ENCODE measurements at regions not wholly inside any gene's neighbourhood (a gene's known extent, or its start where the extent isn't known, plus 50 kb on each side); places are given as distances from the start of the nearest gene placed in this dataset.

- H3K36me3 ChIP-seq (ENCODE audit: control insufficient read depth in 2 of 2, insufficient read depth in 2 of 2, low read length in 1 of 2) = no peaks in the 10 kb centered on the region
- H3K4me3 ChIP-seq (ENCODE audit: low read depth in 1 of 2, low read length in 2 of 2) = no peak overlapping the region
- WGBS, 2 donors = 80 to 83% methylated on average over 7 of the region's 7 CpGs
- H3K9me3 ChIP-seq (ENCODE audit: control insufficient read depth in 2 of 2, insufficient read depth in 1 of 2, low read depth in 1 of 2, low read length in 1 of 2) = no peaks in the 10 kb centered on the region
- no peak overlapping the region for H3K27ac ChIP-seq (ENCODE audit: low read depth in 2 of 2, low read length in 1 of 2)
- no peaks in the 10 kb centered on the region for H3K4me1 ChIP-seq (ENCODE audit: control insufficient read depth in 2 of 2, insufficient read depth in 2 of 2, low read length in 1 of 2)
- H3K27me3 ChIP-seq (ENCODE audit: control insufficient read depth in 1 of 2, insufficient read depth in 2 of 2, low read length in 2 of 2) = no peaks in the 10 kb centered on the region
Observed at GRCh38 chr2:16115881-16116830, 175.8 kb downstream of the MYCN start.

- no peaks in the 10 kb centered on the region for H3K36me3 ChIP-seq (ENCODE audit: control insufficient read depth in 2 of 2, insufficient read depth in 2 of 2, low read length in 1 of 2)
- no peaks in the 10 kb centered on the region for H3K4me1 ChIP-seq (ENCODE audit: control insufficient read depth in 2 of 2, insufficient read depth in 2 of 2, low read length in 1 of 2)
- no peak overlapping the region for H3K4me3 ChIP-seq (ENCODE audit: low read depth in 1 of 2, low read length in 2 of 2)
- no peak overlapping the region for H3K27ac ChIP-seq (ENCODE audit: low read depth in 2 of 2, low read length in 1 of 2)
- H3K27me3 ChIP-seq (ENCODE audit: control insufficient read depth in 1 of 2, insufficient read depth in 2 of 2, low read length in 2 of 2) = no peaks in the 10 kb centered on the region
- whole genome bisulfite sequencing, 2 donors = 79 to 90% methylated on average over 4 of the region's 4 CpGs
- no peaks in the 10 kb centered on the region for H3K9me3 ChIP-seq (ENCODE audit: control insufficient read depth in 2 of 2, insufficient read depth in 1 of 2, low read depth in 1 of 2, low read length in 1 of 2)
Observed at GRCh38 chr2:16115291-16115690, 174.9 kb downstream of the MYCN start.

GRCh38 chr2:16114836-16115235, 174.5 kb downstream of the MYCN start:
- Histone ChIP-seq H3K36me3 (ENCODE audit: control insufficient read depth in 2 of 2, insufficient read depth in 2 of 2, low read length in 1 of 2) (no peaks in the 10 kb centered on the region), H3K27ac (ENCODE audit: low read depth in 2 of 2, low read length in 1 of 2) (no peak overlapping the region), H3K4me3 (ENCODE audit: low read depth in 1 of 2, low read length in 2 of 2) (no peak overlapping the region), H3K27me3 (ENCODE audit: control insufficient read depth in 1 of 2, insufficient read depth in 2 of 2, low read length in 2 of 2) (no peaks in the 10 kb centered on the region), H3K9me3 (ENCODE audit: control insufficient read depth in 2 of 2, insufficient read depth in 1 of 2, low read depth in 1 of 2, low read length in 1 of 2) (no peaks in the 10 kb centered on the region), H3K4me1 (ENCODE audit: control insufficient read depth in 2 of 2, insufficient read depth in 2 of 2, low read length in 1 of 2) (no peaks in the 10 kb centered on the region)
- 74 to 87% methylated on average over 8 of the region's 8 CpGs for WGBS, 2 donors

- Histone ChIP-seq H3K36me3 (ENCODE audit: control insufficient read depth in 2 of 2, insufficient read depth in 2 of 2, low read length in 1 of 2) (no peaks in the 10 kb centered on the region), H3K9me3 (ENCODE audit: control insufficient read depth in 2 of 2, insufficient read depth in 1 of 2, low read depth in 1 of 2, low read length in 1 of 2) (no peaks in the 10 kb centered on the region), H3K4me3 (ENCODE audit: low read depth in 1 of 2, low read length in 2 of 2) (no peak overlapping the region), H3K27me3 (ENCODE audit: control insufficient read depth in 1 of 2, insufficient read depth in 2 of 2, low read length in 2 of 2) (no peaks in the 10 kb centered on the region), H3K4me1 (ENCODE audit: control insufficient read depth in 2 of 2, insufficient read depth in 2 of 2, low read length in 1 of 2) (no peaks in the 10 kb centered on the region), H3K27ac (ENCODE audit: low read depth in 2 of 2, low read length in 1 of 2) (no peak overlapping the region)
- 91% methylated on average over 11 of the region's 11 CpGs for WGBS, 2 donors
Observed at GRCh38 chr2:16114070-16114469, 173.7 kb downstream of the MYCN start.

- Histone ChIP-seq H3K4me1 (ENCODE audit: control insufficient read depth in 2 of 2, insufficient read depth in 2 of 2, low read length in 1 of 2) (no peaks in the 10 kb centered on the region), H3K9me3 (ENCODE audit: control insufficient read depth in 2 of 2, insufficient read depth in 1 of 2, low read depth in 1 of 2, low read length in 1 of 2) (no peaks in the 10 kb centered on the region), H3K4me3 (ENCODE audit: low read depth in 1 of 2, low read length in 2 of 2) (no peak overlapping the region), H3K27me3 (ENCODE audit: control insufficient read depth in 1 of 2, insufficient read depth in 2 of 2, low read length in 2 of 2) (no peaks in the 10 kb centered on the region), H3K36me3 (ENCODE audit: control insufficient read depth in 2 of 2, insufficient read depth in 2 of 2, low read length in 1 of 2) (no peaks in the 10 kb centered on the region), H3K27ac (ENCODE audit: low read depth in 2 of 2, low read length in 1 of 2) (no peak overlapping the region)
- 84 to 86% methylated on average over 1 of the region's 1 CpG for WGBS, 2 donors
Observed at GRCh38 chr2:16113568-16113967, 173.2 kb downstream of the MYCN start.

- 64 to 82% methylated on average over 3 of the region's 3 CpGs for WGBS, 2 donors
Observed at GRCh38 chr2:16112972-16113560, 172.7 kb downstream of the MYCN start.

GRCh38 chr2:16112251-16112971, 172.1 kb downstream of the MYCN start:
- WGBS, 2 donors = 83 to 87% methylated on average over 7 of the region's 7 CpGs
- H3K9me3 ChIP-seq (ENCODE audit: control insufficient read depth in 2 of 2, insufficient read depth in 1 of 2, low read depth in 1 of 2, low read length in 1 of 2) = no peaks in the 10 kb centered on the region

More at GRCh38 chr2:16112972-16113560, 172.7 kb downstream of the MYCN start:
- Histone ChIP-seq H3K4me3 (ENCODE audit: low read depth in 1 of 2, low read length in 2 of 2) (no peak overlapping the region), H3K36me3 (ENCODE audit: control insufficient read depth in 2 of 2, insufficient read depth in 2 of 2, low read length in 1 of 2) (no peaks in the 10 kb centered on the region), H3K4me1 (ENCODE audit: control insufficient read depth in 2 of 2, insufficient read depth in 2 of 2, low read length in 1 of 2) (no peaks in the 10 kb centered on the region), H3K9me3 (ENCODE audit: control insufficient read depth in 2 of 2, insufficient read depth in 1 of 2, low read depth in 1 of 2, low read length in 1 of 2) (no peaks in the 10 kb centered on the region), H3K27me3 (ENCODE audit: control insufficient read depth in 1 of 2, insufficient read depth in 2 of 2, low read length in 2 of 2) (no peaks in the 10 kb centered on the region), H3K27ac (ENCODE audit: low read depth in 2 of 2, low read length in 1 of 2) (no peak overlapping the region)

GRCh38 chr2:16111838-16112210, 171.5 kb downstream of the MYCN start:
- H3K9me3 ChIP-seq (ENCODE audit: control insufficient read depth in 2 of 2, insufficient read depth in 1 of 2, low read depth in 1 of 2, low read length in 1 of 2) = no peaks in the 10 kb centered on the region
- H3K4me3 ChIP-seq (ENCODE audit: low read depth in 1 of 2, low read length in 2 of 2) = no peak overlapping the region
- WGBS, 2 donors = 95 to 97% methylated on average over 7 of the region's 7 CpGs
- no peaks in the 10 kb centered on the region for H3K27me3 ChIP-seq (ENCODE audit: control insufficient read depth in 1 of 2, insufficient read depth in 2 of 2, low read length in 2 of 2)
- no peaks in the 10 kb centered on the region for H3K4me1 ChIP-seq (ENCODE audit: control insufficient read depth in 2 of 2, insufficient read depth in 2 of 2, low read length in 1 of 2)
- H3K27ac ChIP-seq (ENCODE audit: low read depth in 2 of 2, low read length in 1 of 2) = no peak overlapping the region
- H3K36me3 ChIP-seq (ENCODE audit: control insufficient read depth in 2 of 2, insufficient read depth in 2 of 2, low read length in 1 of 2) = no peaks in the 10 kb centered on the region

More at GRCh38 chr2:16112251-16112971, 172.1 kb downstream of the MYCN start:
- H3K36me3 ChIP-seq (ENCODE audit: control insufficient read depth in 2 of 2, insufficient read depth in 2 of 2, low read length in 1 of 2) = no peaks in the 10 kb centered on the region
- no peak overlapping the region for H3K27ac ChIP-seq (ENCODE audit: low read depth in 2 of 2, low read length in 1 of 2)
- H3K4me1 ChIP-seq (ENCODE audit: control insufficient read depth in 2 of 2, insufficient read depth in 2 of 2, low read length in 1 of 2) = no peaks in the 10 kb centered on the region
- no peak overlapping the region for H3K4me3 ChIP-seq (ENCODE audit: low read depth in 1 of 2, low read length in 2 of 2)
- H3K27me3 ChIP-seq (ENCODE audit: control insufficient read depth in 1 of 2, insufficient read depth in 2 of 2, low read length in 2 of 2) = no peaks in the 10 kb centered on the region

GRCh38 chr2:16109821-16110310, 169.5 kb downstream of the MYCN start:
- WGBS, 2 donors = 83 to 90% methylated on average over 6 of the region's 6 CpGs
- H3K27me3 ChIP-seq (ENCODE audit: control insufficient read depth in 1 of 2, insufficient read depth in 2 of 2, low read length in 2 of 2) = no peaks in the 10 kb centered on the region
- H3K4me3 ChIP-seq (ENCODE audit: low read depth in 1 of 2, low read length in 2 of 2) = no peak overlapping the region
- H3K4me1 ChIP-seq (ENCODE audit: control insufficient read depth in 2 of 2, insufficient read depth in 2 of 2, low read length in 1 of 2) = peaks cover 0 to 2% of the 10 kb centered on the region in 2 donors
- no peaks in the 10 kb centered on the region for H3K36me3 ChIP-seq (ENCODE audit: control insufficient read depth in 2 of 2, insufficient read depth in 2 of 2, low read length in 1 of 2)
- no peak overlapping the region for H3K27ac ChIP-seq (ENCODE audit: low read depth in 2 of 2, low read length in 1 of 2)
- no peaks in the 10 kb centered on the region for H3K9me3 ChIP-seq (ENCODE audit: control insufficient read depth in 2 of 2, insufficient read depth in 1 of 2, low read depth in 1 of 2, low read length in 1 of 2)

Measured in esophagus (tissue), 2 donors.